GM21717 (cell line): ENCODE measurements at regions not wholly inside any gene's neighbourhood (a gene's known extent, or its start where the extent isn't known, plus 50 kb on each side); places are given as distances from the start of the nearest gene placed in this dataset.
A peak's percentile ranks its signal among the peaks of the same experiment; 100 is the strongest.

Source experiments
- ATAC-seq: cut with Tn5 transposase; IDR thresholded peaks from one replicate; pipeline ENCODE4 v1.9.1; 2021; ENCODE audit warnings: mild to moderate bottlenecking, moderate library complexity; ENCODE audit not compliant: unreplicated experiment

DNA sequence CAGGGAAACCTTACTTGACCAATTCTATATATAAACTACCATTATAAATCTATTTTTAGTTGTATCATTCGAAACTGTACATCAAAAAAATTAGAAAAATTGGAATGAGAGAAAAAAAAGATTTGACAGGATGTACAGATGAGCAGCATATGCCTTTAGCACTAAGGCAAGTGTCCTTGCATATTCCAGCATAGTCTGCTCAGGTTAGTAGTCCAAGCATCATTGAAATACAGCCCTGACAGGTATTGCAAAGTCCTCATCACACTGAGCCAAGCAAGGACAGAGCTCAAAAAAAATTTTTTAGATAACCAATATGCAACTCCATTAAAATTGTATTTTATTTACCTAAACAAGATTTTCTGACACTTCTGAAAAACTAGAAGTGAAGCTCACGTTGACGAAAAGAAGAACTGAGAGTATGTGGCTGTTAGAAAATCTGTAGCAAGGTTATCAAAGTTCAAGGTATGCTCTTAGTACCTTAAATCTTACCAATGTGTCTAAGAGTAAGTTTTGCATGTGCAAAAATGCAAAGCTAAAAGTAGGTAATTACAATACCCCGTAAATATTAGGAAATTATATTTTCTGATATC, 465.6 kb upstream of the ADGRL4 start:
- peak; percentile 81 for ATAC-seq

DNA sequence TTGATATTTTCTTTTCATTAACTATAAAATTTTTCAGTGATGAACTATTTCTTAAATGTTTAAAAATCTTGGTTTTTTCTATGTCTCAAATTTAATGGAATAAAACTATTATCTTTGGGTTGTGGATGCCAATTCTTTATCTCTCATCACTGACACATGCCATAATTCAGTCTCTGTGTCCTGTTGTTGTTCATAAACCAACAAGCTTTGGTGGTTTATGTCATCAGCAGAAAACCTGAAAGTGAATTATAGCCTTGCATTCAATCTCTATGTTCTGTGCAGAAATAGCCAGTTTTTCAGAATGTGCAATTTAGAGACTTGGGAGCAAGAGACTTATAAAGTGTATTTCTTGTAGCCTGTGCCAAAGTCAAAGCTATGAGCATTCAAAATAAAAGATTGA, 462.6 kb upstream of the ADGRL4 start:
- no peak for ATAC-seq

DNA sequence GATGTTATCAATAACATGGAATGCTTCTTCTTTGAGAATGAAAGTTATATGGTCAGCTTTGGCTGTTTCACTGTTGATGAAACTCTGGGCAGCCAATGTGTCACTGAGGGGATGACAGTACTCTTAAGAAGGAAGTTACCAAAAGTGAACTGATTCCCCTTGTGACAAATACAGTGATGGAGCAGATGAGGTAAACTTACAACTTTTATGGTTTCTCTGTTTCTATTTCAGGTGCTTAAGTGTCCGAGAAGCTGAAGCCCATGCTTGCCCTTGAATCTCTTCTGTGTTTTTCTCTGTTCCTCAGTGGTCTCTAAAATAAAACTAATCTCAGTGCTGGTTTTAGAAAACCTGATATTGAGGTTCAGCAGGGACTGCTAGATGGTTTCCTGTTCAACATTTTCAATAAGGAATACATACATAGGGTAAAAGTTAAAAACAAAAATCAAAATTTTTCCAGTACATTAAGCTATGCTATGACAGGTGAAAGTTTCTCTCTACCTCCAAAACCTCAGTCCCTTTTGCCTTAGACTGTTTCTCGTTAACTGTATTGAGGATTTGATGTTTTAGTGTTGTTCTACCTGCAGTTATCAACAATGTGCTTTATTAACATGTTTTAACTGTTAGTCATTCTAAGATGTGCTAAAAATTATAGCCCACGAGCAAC, 454.4 kb upstream of the ADGRL4 start:
- peak; percentile 99 for ATAC-seq

DNA sequence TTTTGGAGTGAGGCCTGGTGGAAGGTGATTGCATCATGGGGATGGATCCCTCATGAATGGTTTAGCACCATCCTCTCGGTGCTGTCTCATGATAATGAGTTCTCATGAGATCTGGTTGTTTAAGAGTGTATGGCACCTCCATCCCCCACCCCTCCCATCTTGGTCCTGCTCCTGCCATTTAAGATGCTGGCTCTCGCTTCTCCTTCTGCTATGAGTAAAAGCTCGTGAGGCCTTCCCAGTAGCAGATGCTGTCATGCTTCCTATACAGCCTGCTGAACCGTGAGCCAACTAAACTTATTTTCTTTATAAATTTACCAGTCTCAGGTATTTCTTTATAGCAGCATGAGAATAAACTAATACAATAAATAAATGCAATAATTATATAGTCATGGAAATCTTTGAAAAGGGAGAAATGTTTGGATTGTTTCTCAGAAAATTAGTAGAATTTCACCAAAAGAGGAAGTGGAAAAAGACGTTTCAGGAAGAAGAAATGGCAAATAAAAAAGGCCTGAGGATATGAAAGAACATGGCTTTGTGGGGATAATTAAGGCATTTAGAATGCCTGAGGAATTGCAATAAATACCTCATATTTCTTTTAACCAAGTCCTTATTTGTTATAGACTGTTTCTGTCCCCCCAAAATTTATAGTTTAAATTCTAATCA, 451.2 kb upstream of the ADGRL4 start:
- ATAC-seq = no peak

DNA sequence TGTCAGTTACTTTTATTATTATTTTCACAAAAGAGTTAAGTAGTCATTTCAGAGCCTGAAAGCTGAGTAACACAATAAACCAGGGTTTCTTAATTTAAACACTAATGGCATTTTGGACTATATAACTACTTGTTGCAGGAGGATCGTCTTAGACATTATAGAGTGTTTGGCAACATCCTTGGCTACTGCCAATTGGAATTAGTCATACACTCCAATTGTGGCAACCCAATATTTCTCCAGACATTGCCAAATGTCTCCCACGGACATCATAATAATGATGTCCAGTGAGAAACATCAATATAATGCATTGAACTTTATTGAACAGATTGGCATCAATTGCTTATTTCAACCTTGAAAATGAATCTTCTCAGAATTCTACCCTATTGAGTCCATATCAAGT, 441.9 kb upstream of the ADGRL4 start:
- ATAC-seq = no peak

DNA sequence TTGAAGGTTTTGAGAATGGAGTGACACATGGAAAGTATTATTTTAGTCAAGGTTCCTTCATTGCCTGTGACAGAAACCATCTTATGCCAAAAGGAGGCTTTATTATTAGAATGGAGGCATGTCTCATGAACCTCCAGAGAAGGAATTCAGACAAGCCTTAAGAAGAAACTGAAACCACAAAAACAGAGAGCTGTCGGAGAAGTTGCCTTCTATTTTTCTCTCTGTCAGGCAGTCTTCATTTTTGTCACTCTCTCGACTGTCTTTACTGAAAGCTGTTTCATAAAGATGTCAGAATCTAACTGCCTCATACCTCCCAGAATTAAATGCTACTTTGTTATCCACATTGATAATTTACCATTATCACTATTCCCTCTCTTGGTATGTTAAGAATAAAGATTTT, 434.7 kb upstream of the ADGRL4 start:
- ATAC-seq = peak; percentile 56

DNA sequence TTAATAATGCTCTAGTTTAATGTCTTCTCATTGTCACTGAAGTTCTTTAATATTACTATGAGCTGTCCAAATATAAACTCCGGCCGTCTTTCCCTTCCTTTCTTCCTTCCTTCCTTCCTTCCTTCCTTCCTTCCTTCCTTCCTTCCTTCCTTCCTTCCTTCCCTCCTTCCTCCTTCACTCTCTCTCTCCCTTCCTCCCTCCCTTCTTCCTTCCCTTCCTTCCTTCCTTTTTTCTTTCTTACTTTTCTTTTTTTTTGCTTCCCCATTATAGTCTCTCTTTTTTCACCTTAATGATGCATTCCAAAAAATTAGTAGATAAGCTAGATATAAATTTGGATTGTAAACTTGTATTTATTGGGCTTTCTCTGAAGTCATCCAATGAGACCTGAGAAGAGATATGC, 431.0 kb upstream of the ADGRL4 start:
- no peak for ATAC-seq

DNA sequence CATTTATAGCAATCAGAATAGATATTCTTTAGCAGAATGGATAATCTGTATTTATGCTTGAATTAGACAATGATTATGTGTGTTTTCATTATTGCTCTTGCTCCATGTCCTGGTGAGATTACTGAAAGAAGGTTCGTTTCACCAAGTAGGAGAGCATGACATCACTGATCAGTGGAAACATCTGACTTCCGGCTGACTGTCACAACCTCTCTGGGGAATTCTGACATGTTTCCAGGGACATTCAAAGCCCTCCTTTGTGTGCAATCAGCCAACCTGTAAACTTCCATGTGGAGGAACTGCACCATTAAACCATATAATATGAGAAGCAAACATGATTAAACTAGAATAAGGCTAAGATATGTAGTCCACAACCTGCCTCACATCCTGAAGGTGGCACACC, 424.8 kb upstream of the ADGRL4 start:
- no peak for ATAC-seq

DNA sequence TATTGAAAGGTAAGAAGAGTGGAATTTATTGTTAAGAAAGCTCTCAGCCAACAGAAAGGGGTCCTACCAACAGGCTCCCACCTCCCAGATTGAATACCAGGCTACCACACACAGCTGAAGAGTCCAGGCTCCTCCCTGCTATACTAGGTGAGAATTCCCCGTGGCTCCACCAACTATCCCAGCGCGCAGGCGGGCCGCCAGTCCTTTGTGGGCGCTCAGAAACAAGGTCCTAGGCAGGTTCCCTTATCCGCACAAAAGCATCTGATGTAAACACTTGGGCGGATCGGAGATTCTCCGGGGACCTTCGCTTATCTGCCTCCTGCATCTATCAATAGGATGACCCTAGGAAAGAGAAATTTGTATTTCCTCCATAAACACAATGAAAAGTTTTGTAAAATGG, 423.9 kb upstream of the ADGRL4 start:
- ATAC-seq = no peak

DNA sequence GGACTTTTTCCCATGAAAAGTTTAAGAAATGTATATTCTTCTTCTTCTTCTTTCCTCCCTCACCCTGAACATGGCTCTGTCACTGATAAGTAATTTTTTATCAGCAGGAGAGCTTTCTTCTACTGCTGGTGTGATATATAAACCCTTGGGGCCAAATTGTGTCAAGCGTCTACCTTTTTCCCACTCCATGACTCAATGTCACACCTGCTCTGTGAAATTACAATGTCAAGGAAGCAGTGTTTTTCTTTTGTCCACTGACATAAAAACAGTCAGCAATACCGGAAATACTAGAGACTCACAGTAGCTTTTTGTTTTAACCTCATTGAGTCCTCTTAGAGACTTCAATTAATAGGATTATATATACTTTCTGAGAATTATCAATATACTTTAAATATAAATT, 416.2 kb upstream of the ADGRL4 start:
- ATAC-seq = no peak

DNA sequence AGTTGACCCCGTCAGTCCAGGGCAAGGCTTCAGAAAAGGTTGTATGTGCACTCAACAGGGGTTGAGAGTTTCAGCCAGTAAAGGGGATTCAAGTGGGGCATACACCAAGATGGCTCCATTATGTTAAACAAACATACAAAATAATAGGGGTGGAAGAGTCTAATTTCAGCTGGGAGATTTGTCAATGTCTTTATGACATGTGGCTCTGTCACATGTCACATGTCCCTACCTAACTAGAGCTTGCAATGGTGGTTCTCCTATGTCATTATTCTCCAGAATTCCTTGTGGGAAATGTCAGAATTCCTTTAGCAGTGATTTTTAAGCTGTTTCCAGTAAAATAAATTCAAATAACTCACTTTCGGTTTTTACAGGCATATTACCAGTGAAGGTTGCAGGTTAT, 392.0 kb upstream of the ADGRL4 start:
- ATAC-seq = no peak

DNA sequence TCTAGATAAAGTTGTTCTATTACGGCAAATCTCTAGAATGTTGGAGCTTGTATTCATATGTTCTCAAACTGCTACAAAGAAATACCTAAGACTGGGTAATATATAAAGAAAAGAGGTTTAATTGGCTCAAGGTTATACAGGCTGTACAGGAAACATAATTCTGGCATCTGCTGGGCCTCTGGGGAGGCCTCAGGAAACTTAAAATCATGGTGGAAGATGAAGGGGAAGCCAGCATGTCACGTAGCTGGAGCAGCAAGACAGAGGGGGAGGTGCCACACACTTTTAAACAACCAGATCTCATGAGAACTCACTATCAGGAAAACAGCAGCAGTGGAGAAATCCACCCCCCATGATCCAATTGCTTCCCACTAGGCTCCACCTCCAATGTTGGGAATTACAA, 390.4 kb upstream of the ADGRL4 start:
- ATAC-seq = no peak

DNA sequence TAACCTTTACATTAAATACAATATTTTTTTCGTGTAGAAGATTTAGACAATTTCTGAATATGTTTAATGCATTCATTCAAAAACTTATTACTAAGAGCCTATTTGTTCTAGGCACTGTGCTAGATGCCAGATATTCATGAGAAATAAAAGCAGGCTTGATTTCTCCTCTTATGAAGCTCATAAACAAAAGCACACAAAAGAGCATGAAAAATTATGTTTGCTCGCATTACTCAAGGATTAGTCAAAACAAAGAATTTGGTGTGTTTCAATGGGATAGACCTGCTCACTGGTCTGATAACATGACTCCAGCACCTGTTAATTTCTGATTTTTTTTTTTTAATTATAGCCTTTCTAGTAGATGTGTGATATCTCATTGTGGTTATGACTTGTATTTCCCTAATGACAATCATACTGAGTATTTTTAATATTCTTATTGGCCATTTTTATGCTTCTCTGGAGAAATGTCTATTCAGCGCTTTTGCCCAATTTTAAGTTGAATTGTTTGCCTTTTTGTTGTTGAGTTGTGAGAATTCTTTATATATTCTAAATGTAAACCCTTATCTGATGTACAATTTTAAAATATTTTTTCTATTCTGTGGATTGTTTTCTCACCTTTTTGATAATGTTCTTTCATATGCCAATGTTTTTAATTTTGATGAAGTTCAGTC, 382.3 kb upstream of the ADGRL4 start:
- ATAC-seq = no peak

DNA sequence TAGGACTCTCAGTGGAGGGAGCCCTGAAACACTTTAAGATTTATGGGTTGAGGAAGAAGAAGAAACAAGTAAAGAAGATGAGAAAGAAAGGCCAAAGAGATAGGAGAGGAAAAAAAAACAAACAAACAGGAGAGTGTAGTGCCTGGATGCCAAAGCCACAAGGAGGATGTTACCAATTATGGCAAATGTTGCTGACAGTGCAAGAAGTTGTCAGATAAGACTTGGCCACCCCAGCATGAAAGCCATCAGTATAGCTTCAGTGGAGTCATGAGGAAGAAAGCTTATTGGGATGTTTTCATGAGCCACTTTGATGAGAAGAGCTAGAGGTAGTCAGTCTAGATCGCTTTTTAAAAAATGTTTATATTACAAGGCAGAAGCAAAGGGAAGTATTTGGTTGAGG, 380.2 kb upstream of the ADGRL4 start:
- ATAC-seq = no peak

DNA sequence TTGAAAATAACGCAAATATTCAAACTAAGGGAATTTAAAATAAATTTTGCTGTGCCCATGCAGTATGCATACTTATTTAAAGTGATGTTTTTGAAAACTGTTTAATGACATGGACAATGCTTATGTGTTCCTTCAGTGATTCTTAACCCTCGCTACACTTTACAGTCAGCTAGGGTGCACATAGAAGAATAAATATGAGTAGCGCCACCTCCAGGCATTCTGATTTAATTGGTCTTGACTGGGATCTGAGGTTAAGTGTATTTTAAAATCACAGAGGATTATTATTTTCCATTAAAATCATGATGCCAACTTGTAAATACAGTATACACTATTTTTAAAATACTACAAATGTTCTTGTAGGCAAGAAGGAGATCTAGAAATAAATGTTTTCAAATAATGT, 373.5 kb upstream of the ADGRL4 start:
- ATAC-seq = no peak

DNA sequence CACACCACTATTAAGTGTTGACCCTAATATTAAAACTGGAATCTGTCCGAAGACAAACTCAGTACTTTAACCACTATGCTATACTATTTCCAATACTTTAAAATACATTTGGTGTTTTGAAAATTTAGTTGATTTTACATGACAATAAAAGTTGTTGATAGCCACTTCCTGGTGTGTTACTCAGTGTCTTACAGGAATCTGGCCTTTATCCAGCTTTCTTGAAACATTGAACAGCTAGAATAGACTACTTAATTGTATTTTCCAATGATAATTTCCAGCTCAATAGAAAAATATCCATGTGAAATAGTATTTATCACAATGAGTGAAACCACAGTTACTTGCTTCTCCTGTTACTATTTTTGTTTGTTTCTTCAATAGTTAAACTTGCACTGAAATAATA, 369.6 kb upstream of the ADGRL4 start:
- ATAC-seq = no peak

DNA sequence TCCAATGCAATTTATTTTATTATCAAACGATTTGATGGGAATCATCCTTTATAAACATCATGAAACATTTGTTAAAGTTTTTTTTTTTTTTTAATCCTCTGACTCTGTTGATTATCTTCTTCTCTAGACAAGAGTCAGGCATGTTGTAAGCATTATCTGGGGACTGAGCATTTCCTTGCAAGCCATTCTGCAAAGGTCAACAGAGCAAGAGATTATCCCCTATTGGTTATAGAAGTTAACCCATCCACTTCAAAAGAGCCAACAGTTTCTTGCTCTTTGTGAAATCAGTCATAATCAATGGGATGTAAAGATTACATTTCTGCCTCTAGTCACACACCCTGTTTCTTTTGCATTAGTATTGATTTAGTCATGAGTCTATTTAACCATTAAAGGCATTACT, 368.8 kb upstream of the ADGRL4 start:
- no peak for ATAC-seq

DNA sequence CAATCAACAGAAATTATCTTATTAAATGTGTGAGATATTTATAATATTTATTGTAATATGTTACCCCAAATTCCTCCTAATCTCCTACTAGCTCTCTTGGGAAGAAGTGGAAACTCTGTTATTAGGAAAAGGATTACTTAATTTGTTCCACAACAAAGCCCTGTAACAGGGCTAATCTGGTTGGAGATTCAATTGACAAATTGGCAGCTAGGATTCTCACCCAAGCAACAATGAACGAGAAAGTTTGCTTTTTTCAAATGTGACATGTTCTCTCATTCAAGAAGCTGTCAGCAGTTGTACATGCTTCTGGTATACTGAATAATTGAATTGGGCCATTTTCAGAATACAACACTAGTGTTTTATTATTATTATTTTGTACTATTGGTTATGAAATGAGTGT, 367.9 kb upstream of the ADGRL4 start:
- ATAC-seq = no peak

DNA sequence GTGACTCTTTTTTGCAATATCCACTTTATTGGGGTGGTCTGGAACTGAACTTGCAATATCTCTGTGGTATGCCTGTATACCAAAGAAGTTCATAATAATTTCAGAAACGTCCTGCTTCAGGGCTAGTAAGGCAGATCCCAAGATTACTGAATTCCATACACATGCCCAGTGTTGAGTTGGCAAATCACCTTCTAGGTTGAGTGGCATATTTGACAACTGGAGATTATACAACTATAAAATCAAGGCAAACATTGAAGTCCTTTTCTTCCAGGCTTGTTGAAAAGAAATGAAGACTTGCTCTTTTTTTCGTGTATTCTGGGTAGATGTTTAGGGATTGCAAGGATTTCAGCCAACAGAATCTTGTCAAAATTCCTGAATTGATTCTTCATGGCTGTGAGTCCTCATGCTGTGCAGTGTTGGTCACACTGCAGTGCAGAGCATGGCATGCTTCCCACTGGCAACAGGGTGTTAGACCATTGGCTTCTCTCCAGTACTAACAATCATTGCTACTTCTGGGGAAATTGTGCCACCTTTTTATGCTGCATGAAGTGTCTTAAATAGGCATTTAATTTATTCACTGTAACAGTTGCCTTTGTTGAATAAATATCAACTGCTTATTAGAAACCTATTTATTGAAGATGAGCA, 367.1 kb upstream of the ADGRL4 start:
- ATAC-seq = no peak

DNA sequence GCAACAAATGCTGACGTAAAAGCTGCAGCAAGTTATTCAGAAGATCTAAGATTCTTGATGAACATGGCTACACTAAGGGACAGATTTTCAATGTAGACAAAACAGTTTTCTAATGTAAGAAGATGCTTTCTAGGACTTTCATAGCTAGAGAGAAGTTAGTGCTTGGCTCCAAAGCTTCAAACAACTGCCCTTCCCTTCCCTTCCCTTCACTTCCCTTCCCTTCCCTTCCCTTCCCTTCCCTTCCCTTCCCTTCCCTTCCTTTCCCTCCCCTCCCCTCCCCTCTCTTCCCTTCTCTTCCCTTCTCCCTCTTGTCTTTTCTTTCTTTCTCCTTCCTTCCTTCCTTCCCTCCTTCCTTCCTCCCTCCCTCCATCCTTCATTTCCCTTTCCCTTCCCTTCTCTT, 365.3 kb upstream of the ADGRL4 start:
- no peak for ATAC-seq

DNA sequence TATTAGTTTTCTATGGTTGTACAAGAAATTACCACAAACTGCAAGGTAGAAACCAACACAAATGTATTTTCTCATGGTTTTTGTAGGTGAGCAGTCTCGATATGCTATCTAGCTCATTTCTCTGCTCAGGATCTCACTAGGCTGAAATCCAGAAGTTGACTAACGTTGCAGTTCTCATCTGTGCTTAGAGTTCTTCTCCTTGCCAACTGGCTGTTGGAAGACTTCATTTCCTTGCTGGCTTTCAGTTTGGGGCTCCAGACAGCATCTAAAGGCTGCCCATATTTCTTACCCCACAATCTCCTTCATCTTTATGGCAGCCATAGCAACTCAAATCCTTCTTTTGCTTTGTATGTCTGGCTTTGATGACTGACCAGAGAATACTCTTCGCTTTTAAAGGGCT, 362.6 kb upstream of the ADGRL4 start:
- ATAC-seq = no peak

DNA sequence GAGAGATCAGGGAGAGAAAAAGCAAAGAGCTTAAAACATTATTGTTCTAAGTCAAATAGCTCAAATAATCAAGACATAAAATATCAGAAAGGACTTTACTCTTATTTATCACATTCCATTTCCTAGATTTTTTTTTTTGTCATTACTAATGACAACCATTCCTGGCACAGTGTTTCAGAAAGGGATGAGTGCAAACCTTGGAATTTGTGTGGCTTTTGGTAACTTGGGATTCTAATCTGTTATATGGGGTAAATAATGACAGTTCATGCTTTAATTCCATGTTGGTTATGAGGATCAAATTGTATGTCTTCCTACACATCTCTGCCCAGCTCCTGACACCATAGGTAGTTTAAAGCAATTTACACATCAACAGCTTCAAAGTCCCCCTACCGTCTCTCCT, 358.4 kb upstream of the ADGRL4 start:
- no peak for ATAC-seq
